DOHH2 (cell line): ENCODE measurements at regions not wholly inside any gene's neighbourhood (a gene's known extent, or its start where the extent isn't known, plus 50 kb on each side); places are given as distances from the start of the nearest gene placed in this dataset.
"Not testable (repeated sequence)": the region's sequence is repeated elsewhere in the genome, so short reads cannot be mapped to it uniquely, and the experiment has no call there.

Experiments
- H3F3A ChIP-seq: fragments of 200-600 bp; sonication (generic), shearing (Covaris generic); 2 replicates; pipeline ENCODE4 v1.6.0; 2016; ENCODE audit warnings: antibody characterized with exemption, mild to moderate bottlenecking; ENCODE audit not compliant: control insufficient read depth, insufficient read depth
- H3K27ac ChIP-seq: fragments of 200-600 bp; sonication (generic); 2 replicates; pipeline ENCODE4 v1.5.1; 2014; ENCODE audit warnings: low read depth, mild to moderate bottlenecking, low read length, moderate library complexity
- H3K27me3 ChIP-seq: fragments of 200-600 bp; sonication (generic); 2 replicates; pipeline ENCODE4 v1.6.1; 2014; ENCODE audit warnings: mild to moderate bottlenecking, low read length, mixed read lengths; ENCODE audit not compliant: control insufficient read depth
- H3K36me3 ChIP-seq: fragments of 200-600 bp; sonication (generic); 2 replicates; pipeline ENCODE4 v1.6.1; 2014; ENCODE audit warnings: mild to moderate bottlenecking, low read length, moderate library complexity, mixed read lengths; ENCODE audit not compliant: control insufficient read depth
- H3K4me1 ChIP-seq: fragments of 200-600 bp; sonication (generic); 2 replicates; pipeline ENCODE4 v1.6.1; 2014; ENCODE audit warnings: mild to moderate bottlenecking, low read length, mixed read lengths; ENCODE audit not compliant: control insufficient read depth
- H3K4me2 ChIP-seq: fragments of 200-600 bp; sonication (generic); 2 replicates; pipeline ENCODE4 v1.6.0; 2014; ENCODE audit warnings: mild to moderate bottlenecking, low read length, moderate library complexity
- H3K4me3 ChIP-seq: fragments of 200-600 bp; sonication (generic); 2 replicates; pipeline ENCODE4 v1.5.1; 2014; ENCODE audit warnings: mild to moderate bottlenecking, low read length, mixed read lengths
- H3K79me2 ChIP-seq: fragments of 200-600 bp; sonication (generic); 2 replicates; pipeline ENCODE4 v1.6.1; 2014; ENCODE audit warnings: mild to moderate bottlenecking, low read length, mixed read lengths; ENCODE audit not compliant: control insufficient read depth
- H3K9me2 ChIP-seq: fragments of 200-600 bp; sonication (generic); replicated peaks from 2 replicates; pipeline ENCODE4 v1.6.1; 2014; ENCODE audit warnings: mild to moderate bottlenecking, low read length, mixed read lengths; ENCODE audit not compliant: control insufficient read depth
- H3K9me3 ChIP-seq: fragments of 200-600 bp; sonication (generic); 2 replicates; pipeline ENCODE4 v1.6.1; 2014; ENCODE audit warnings: antibody characterized with exemption, low read length, mixed read lengths; ENCODE audit not compliant: control insufficient read depth, insufficient read depth
- H4K20me1 ChIP-seq: fragments of 200-600 bp; sonication (generic); 2 replicates; pipeline ENCODE4 v1.6.0; 2014; ENCODE audit warnings: low read depth, mild to moderate bottlenecking, antibody characterized with exemption, low read length, moderate library complexity; ENCODE audit not compliant: control insufficient read depth, insufficient read depth
- EZH2phosphoT487 ChIP-seq: fragments of 200-600 bp; sonication (generic); IDR thresholded peaks from 2 replicates; pipeline ENCODE4 v1.6.1; 2017; ENCODE audit warnings: borderline replicate concordance, mild to moderate bottlenecking, antibody characterized with exemption, low read length, moderate library complexity, mixed read lengths
- TF ChIP-seq, protein P1 (sequence below): fragments of 200-600 bp; sonication (generic); IDR thresholded peaks from one replicate; pipeline ENCODE4 v1.5.1; 2014; ENCODE audit warnings: antibody characterized with exemption, mild to moderate bottlenecking, low read depth, low read length; ENCODE audit not compliant: poor library complexity, severe bottlenecking

DNA sequence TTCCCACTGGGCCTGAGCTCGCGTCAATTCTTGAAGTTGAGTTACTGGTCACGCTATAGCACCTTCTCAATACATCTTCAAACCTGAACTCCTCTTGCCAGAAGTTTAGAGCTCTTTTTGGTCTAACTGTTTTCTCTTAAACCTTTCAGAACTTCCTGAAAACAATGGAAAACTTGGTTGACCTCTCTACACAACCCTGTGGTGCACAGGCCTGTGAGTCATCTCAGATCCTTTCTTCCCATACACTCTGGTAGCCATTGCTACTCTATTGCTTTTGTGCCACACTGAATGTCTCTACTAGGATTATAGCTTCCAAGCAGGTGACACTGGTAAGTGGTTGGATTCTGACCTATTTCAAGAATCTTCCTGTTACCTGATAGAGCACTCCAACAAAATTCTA lies 321.5 kb upstream of the FSIP2 start:
- Histone ChIP-seq H3K9me2 (no peaks in the 10 kb centered on the region), H3K9me3 (no peaks in the 10 kb centered on the region), H3K79me2 (no peaks in the 10 kb centered on the region), H3K4me1 (no peaks in the 10 kb centered on the region), H3K4me3 (no peak overlapping the region), H3K4me2 (no peak overlapping the region), H3K27ac (no peak overlapping the region), H3K27me3 (no peaks in the 10 kb centered on the region), H3K36me3 (no peaks in the 10 kb centered on the region), H4K20me1 (no peaks in the 10 kb centered on the region), H3F3A (no peaks in the 10 kb centered on the region)
- no peak for TF ChIP-seq EZH2phosphoT487
- TF ChIP-seq, protein P1, sequence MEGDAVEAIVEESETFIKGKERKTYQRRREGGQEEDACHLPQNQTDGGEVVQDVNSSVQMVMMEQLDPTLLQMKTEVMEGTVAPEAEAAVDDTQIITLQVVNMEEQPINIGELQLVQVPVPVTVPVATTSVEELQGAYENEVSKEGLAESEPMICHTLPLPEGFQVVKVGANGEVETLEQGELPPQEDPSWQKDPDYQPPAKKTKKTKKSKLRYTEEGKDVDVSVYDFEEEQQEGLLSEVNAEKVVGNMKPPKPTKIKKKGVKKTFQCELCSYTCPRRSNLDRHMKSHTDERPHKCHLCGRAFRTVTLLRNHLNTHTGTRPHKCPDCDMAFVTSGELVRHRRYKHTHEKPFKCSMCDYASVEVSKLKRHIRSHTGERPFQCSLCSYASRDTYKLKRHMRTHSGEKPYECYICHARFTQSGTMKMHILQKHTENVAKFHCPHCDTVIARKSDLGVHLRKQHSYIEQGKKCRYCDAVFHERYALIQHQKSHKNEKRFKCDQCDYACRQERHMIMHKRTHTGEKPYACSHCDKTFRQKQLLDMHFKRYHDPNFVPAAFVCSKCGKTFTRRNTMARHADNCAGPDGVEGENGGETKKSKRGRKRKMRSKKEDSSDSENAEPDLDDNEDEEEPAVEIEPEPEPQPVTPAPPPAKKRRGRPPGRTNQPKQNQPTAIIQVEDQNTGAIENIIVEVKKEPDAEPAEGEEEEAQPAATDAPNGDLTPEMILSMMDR: no peak

- Histone ChIP-seq H3K9me3 (no peaks in the 10 kb centered on the region), H3F3A (no peaks in the 10 kb centered on the region), H4K20me1 (no peaks in the 10 kb centered on the region), H3K4me1 (no peaks in the 10 kb centered on the region), H3K4me2 (no peak overlapping the region), H3K36me3 (no peaks in the 10 kb centered on the region), H3K9me2 (no peaks in the 10 kb centered on the region), H3K4me3 (no peak overlapping the region), H3K27ac (no peak overlapping the region), H3K79me2 (no peaks in the 10 kb centered on the region), H3K27me3 (no peaks in the 10 kb centered on the region)
- TF ChIP-seq, protein P1: no peak
- TF ChIP-seq EZH2phosphoT487: no peak
Measured at GRCh38 chr2:185417688-185418087, 320.9 kb upstream of the FSIP2 start.

DNA sequence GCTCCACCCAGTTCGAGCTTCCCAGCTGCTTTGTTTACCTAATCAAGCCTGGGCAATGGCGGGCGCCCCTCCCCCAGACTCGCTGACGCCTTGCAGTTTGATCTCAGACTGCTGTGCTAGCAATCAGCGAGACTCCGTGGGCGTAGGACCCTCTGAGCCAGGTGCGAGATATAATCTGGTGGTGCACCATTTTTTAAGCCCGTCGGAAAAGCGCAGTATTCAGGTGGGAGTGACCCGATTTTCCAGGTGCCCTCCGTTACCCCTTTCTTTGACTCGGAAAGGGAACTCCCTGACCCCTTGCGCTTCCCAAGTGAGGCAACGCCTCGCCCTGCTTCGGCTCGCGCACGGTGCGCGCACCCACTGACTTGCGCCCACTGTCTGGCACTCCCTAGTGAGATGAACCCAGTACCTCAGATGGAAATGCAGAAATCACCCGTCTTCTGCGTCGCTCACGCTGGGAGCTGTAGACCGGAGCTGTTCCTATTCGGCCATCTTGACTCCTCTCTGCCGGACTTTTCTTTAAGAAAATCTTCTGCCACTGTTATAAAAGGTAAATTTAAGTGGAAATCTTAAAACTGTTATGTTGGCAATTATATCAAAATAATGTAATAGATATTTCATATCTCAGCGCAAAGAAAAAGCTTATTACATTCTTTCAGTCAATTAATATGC lies 313.5 kb upstream of the FSIP2 start:
- not testable (repeated sequence) for H3K9me2 ChIP-seq, H3K27me3 ChIP-seq, H3F3A ChIP-seq, H3K27ac ChIP-seq, H3K79me2 ChIP-seq, H3K36me3 ChIP-seq, H3K4me1 ChIP-seq, H3K9me3 ChIP-seq, H3K4me3 ChIP-seq, H3K4me2 ChIP-seq, H4K20me1 ChIP-seq

DNA sequence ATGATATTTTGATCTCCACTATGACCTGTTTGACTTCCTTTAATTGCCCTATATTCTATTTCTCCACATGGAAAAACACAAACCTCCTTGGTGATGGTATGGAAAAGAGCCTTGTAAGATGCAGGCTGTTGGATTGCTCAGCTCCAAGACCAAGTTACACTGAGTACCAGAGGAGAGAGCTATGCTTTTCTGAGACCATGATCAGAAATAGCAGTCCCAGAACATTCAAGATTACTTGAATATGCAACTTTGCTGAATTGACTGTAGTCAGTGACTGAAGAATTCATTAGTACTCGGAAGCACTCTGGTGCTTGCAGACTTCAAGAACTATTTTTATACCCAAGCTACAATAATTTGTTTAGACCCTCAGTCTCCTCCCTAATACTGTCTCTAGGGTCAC lies 310.6 kb upstream of the FSIP2 start:
- H3K27me3 ChIP-seq: no peaks in the 10 kb centered on the region
- TF ChIP-seq EZH2phosphoT487: no peak
- TF ChIP-seq, protein P1: no peak

More for the DNA sequence above, 310.6 kb upstream of the FSIP2 start:
- H3F3A ChIP-seq: no peaks in the 10 kb centered on the region
- H3K27ac ChIP-seq: no peak overlapping the region
- H3K4me1 ChIP-seq: no peaks in the 10 kb centered on the region
- no peaks in the 10 kb centered on the region for H3K36me3 ChIP-seq
- H3K9me3 ChIP-seq: no peaks in the 10 kb centered on the region
- H3K4me3 ChIP-seq: no peak overlapping the region
- H3K79me2 ChIP-seq: no peaks in the 10 kb centered on the region
- no peaks in the 10 kb centered on the region for H3K9me2 ChIP-seq
- no peaks in the 10 kb centered on the region for H4K20me1 ChIP-seq
- no peak overlapping the region for H3K4me2 ChIP-seq
